ENCODE measurements at regions not wholly inside any gene's neighbourhood (a gene's known extent, or its start where the extent isn't known, plus 50 kb on each side); places are given as distances from the start of the nearest gene placed in this dataset.
"Not testable (repeated sequence)": the region's sequence is repeated elsewhere in the genome, so short reads cannot be mapped to it uniquely, and the experiment has no call there.

DNA sequence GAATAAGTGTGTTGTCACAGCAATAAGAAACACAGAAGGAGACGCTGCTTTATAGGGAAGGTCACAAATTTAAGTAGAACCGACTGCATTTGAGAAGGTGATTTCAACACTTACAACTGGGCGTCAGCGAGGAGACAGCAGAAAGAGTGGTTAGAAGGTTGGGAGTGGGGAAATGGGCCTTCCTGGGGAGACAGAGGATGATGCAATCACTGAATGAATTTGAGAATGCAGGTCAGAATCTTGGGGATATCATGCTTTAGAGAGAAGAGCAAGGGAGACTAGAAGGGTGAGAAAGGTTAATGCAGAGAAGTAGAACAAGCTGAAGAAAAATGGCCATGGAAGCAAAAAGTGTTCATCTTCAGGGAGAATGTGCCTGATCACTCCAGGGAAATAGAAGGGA is 616.1 kb upstream of the FAM98A start:
- DNase-seq (ENCODE audit: low read depth in 2 of 2), result no peak

DNA sequence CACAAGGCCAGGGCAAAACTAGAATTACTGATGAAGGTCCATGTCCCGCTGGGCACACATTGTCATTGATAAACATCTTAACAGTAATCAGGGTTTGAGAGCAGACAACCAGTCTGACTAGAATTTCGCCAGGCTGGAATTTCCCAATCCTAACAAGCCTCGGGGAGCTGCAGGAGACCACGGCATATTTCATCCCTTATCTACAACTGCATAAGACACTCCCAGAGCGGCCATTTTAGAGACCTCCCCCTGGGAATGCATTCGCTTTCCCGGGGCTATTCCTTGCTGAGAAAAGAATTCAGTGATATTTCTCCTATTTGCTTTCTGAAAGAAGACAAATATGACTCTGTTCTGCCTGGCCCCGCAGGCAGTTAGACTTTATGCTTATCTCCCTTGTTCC is 611.3 kb upstream of the FAM98A start:
- DNase-seq (ENCODE audit: low read depth in 2 of 2), result not testable (repeated sequence)

DNA sequence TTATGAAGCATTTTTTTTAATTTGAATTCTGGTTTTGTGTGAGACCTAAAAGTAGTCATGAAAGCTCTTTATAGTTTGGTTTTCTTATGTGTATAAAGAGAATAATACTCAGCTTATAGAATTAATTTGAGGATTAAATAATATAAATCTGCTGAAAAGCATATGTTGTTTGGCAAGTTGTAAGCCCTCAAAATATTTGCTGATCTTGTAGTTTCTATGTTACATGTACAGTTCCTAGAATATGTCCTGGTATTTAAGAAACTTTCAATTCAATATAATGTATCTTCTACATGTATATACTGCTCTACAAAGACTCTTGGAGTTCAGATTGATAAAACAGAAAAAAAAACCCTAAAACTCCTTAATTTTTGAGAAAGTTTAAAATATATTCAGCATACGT is 605.5 kb upstream of the FAM98A start:
- DNase-seq (ENCODE audit: low read depth in 2 of 2), result no peak

- no peak for DNase-seq (ENCODE audit: low read depth in 2 of 2)
Observed at GRCh38 chr2:34201099-34201498, 602.0 kb upstream of the FAM98A start.

DNA sequence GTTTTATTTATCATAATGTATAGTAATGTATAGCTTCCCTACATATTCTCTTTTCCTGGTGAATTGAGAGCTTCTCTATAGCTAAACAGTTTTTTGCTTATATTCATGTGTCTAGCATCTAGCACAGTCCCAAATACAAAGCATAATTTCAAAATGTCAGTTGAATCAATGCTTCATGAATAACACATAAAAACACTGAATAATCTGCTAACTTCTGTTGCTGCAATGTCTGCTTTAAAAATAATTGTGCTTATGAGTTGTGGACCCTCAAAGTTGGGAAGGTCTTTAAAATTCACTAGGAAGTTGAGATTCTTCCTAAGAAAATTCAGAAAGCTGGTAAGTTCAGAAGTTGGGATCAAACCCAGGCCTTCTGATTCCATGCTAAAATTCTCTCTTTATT is 600.9 kb upstream of the FAM98A start:
- no peak for DNase-seq (ENCODE audit: low read depth in 2 of 2)

DNA sequence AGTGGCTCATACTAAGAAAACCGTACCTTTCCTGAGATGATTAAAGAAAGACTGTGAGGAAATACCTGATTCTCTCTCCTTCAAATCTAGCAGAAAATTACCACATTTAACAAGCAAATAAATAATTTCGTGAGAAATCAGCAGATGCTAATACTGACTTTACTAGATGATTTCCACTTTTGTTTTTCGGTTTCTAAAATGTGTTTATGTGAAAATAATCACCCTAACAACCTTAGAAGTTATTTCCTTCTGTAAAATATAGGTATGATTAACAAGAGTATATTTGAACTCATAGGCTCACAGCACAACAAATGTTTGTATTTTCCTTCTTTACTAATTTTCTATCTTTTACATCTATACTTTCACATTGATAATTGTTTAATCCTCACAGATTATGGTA is 594.1 kb upstream of the FAM98A start:
- no peak for DNase-seq (ENCODE audit: low read depth in 2 of 2)

DNA sequence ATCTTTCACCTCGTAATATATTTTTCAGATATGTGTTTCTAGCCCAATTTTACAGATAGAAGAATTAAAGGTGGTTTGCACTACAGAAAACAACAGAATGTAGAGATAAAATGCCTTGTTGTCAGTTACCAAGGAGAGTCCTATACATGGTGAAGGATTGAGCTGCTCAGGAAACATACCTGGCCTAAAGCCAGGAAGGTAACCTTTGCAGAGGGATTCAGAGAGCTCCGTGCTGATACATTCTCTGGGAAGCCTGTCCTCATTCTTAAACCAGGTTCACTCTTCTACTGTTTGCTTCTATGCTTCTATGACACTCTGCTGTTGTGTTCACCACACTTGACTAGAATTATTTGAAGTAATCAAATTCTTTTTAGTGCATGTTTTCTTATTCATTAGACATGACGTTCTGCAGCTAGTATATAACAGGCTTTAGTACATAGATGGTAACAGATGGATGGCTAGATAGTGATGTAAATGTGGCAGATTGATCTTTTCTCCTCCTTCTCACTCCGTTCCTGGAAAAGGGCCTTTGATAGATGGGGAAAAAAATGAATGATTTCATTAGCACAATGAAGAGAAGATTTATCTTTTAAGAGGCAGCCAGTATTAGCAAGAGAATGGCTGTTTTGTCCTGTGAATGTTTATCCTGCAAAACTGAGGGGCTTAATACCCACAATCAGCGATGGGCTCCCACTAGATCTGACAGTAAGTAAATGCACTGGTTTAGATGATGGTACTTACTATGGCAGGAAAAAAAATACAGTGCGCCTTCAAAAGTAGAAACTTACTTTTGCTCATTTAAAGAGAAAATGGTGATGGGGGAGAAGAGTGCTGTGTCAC is 589.6 kb upstream of the FAM98A start:
- no peak for DNase-seq (ENCODE audit: low read depth in 2 of 2)

DNA sequence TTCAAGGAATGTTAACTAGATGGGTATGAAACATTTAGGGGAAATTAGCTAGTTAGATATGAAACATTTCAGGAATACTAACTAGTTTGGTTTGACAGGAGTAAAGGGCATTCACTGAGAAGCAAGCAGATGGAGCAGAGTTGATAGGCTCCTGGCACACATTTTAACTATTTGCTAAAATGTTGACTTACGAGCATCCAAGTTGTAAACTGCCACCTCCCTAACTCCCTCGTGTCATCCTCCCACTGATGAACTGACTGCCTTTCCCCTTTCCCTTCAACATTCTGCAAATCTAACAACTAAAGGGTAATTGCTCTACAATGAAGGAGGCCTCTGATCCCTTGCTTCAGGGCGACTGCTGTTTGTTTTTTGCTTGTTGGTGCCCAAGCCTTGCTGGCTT is 580.4 kb upstream of the FAM98A start:
- DNase-seq (ENCODE audit: low read depth in 2 of 2), result no peak

GRCh38 chr2:34178482-34178881 is 579.4 kb upstream of the FAM98A start:
- no peak for DNase-seq (ENCODE audit: low read depth in 2 of 2)

- DNase-seq (ENCODE audit: low read depth in 2 of 2), result no peak
Observed at GRCh38 chr2:34176693-34177092, 577.6 kb upstream of the FAM98A start.

DNA sequence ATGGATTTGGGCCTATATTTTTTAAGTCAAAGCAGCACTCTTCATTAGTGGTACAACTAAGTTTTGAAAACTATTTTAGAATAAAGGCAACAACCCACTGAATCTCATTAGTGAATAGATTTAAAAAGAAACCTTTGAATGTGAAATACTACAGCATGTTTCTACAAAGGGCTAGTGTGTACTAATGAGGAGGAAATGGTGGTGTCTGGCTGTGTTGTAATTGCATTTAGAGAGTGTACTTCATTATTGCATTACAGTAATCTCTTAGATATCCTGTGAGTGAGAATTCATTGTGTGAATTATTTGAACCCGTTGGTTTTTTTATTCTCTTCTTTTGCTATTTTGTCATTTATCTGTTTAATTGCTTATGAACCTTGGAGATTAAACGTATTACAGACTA is 575.4 kb upstream of the FAM98A start:
- DNase-seq (ENCODE audit: low read depth in 2 of 2), result no peak

DNA sequence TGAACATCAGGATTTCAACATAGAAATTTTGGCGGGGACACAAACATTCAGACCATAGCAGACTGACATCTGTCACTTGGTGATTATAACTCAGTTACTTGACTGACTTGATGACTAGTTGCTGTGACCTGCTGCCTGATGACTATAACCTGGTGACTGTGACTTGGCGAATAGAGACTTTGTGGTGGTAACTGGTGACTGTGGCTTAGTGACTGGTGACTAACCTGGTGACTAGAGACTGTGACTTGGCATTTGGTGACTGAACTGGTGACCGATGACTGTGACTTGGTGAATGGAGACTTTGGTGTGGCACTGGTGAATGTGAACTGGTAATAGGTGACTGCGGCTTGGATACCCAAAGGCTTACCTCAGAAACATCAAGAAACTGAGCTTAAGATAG is 563.1 kb upstream of the FAM98A start:
- no peak for DNase-seq (ENCODE audit: low read depth in 2 of 2)

DNA sequence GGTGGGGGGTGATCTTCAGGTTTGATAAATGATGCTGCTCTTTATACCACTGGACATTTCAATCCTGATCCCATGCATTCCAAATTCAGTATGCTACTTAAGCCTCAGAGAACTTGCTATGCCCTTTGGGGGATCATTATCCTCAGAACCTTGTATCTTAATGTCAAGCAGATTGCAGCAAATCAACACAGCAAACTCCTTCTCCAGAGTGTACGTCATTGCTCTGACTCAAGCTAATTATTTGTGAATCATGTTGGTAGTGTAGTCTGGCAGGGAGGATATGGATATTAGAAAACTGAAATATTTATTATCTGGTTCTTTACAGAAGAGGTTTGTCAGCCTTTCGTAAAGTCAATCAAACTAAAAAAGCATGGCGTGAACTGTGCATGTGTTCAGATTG is 562.5 kb upstream of the FAM98A start:
- DNase-seq (ENCODE audit: low read depth in 2 of 2), result no peak

DNA sequence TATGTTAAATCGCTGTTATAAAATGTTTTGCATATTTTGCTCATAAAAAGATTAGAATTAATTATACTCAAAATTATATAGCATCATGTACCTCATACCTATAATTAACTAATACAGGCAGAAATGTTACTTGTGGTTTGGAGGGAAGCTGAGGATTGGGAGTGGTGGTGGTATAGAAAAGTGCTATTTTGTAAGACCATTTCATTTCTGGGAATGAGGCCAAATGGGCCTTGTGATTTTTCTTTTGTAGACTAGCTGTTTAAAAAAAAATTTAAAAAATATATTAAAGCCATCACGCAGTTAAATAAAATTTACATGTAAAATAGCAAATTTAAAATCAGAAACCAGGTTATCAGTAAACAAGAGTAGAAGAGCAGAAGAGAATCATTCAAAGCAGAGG is 560.8 kb upstream of the FAM98A start:
- DNase-seq (ENCODE audit: low read depth in 2 of 2), result no peak

- DNase-seq (ENCODE audit: low read depth in 2 of 2), result no peak
Observed at GRCh38 chr2:34153484-34153883, 554.4 kb upstream of the FAM98A start.

GRCh38 chr2:34147780-34148179 is 548.7 kb upstream of the FAM98A start:
- DNase-seq (ENCODE audit: low read depth in 2 of 2), result no peak

- DNase-seq (ENCODE audit: low read depth in 2 of 2), result no peak
Observed at GRCh38 chr2:34143149-34143548, 544.0 kb upstream of the FAM98A start.

- DNase-seq (ENCODE audit: low read depth in 2 of 2), result not testable (repeated sequence)
Observed at GRCh38 chr2:34142531-34143008, 543.5 kb upstream of the FAM98A start.

GRCh38 chr2:34133065-34133464 is 534.0 kb upstream of the FAM98A start:
- DNase-seq (ENCODE audit: low read depth in 2 of 2), result not testable (repeated sequence)

DNA sequence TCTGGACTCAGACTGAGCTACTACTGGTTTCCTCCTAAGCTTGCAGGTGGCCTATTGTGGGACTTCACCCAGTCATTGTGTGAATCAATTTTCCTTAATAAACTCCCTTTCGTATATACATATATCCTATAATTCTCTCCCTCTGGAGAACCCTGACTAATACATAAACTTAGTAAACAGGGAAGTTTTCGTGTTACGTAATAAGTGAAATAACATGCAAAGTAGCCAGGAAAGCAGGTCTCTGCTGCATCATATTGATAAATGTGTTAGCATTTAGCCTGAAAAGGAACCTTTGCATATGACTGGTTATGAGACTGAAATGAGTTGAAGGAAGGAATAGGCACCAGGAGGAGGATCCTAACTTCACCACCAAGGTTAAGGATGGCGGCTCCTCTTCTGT is 527.2 kb upstream of the FAM98A start:
- no peak for DNase-seq (ENCODE audit: low read depth in 2 of 2)

DNA sequence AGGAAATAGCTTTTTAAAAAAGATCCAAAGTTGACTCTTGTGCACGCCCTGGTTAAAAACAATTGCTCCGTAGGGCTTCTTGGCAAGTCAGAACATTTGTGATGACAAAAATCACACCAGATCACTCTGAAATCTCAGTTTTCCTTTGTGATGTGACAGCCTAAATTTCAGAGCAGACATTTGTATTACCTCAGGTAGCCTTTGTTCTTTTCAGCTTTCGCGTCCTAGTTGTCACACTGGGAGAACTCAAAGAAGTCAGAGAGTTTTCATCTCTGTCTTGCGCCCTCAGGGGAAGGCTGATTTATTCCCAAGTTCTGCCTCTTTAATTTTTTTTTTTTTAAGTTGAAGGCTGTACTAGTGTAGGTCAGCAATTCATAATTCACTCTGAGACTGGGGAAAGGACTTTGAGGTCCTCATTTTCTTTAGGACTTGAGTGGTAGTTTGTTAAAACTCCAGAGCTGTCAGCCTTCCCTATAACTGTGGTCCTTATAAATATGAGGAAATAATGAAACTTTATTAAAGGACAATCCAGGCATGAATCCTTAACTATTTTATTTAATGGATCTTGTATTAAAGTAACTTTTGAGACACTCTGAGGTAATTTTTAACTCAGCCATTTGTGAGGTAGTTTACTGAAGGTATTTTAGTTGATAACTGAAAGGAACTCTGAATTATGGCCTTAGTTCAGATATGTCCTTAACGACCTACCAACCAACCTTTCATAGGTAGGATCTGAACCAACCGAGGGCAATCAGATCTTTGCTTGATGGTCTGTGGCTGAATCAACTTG is 525.1 kb upstream of the FAM98A start:
- no peak for DNase-seq (ENCODE audit: low read depth in 2 of 2)

GRCh38 chr2:34121076-34121475 is 522.0 kb upstream of the FAM98A start:
- no peak for DNase-seq (ENCODE audit: low read depth in 2 of 2)

- DNase-seq (ENCODE audit: low read depth in 2 of 2), result no peak
Observed at GRCh38 chr2:34115076-34115475, 516.0 kb upstream of the FAM98A start.

Data from stimulated activated CD4-positive, alpha-beta T cell treated with anti-CD3 and anti-CD28 coated beads, Interleukin-4, amount 100 ng/mL, for 48 hours (primary cell).